PC-9 (cell line): ENCODE measurements at regions not wholly inside any gene's neighbourhood (a gene's known extent, or its start where the extent isn't known, plus 50 kb on each side); places are given as distances from the start of the nearest gene placed in this dataset.
"Not testable (repeated sequence)": the region's sequence is repeated elsewhere in the genome, so short reads cannot be mapped to it uniquely, and the experiment has no call there.

Experiments used
- CTCF ChIP-seq: fragments of 200-600 bp; sonication (generic); conservative IDR thresholded peaks from 2 replicates; pipeline ENCODE4 v1.6.1; 2017; ENCODE audit warnings: mixed run types, antibody characterized with exemption, mild to moderate bottlenecking, moderate library complexity
- EZH2 ChIP-seq: fragments of 200-600 bp; sonication (generic); IDR thresholded peaks from 2 replicates; pipeline ENCODE4 v1.8.0; 2017; ENCODE audit warnings: antibody characterized with exemption, low read depth

DNA sequence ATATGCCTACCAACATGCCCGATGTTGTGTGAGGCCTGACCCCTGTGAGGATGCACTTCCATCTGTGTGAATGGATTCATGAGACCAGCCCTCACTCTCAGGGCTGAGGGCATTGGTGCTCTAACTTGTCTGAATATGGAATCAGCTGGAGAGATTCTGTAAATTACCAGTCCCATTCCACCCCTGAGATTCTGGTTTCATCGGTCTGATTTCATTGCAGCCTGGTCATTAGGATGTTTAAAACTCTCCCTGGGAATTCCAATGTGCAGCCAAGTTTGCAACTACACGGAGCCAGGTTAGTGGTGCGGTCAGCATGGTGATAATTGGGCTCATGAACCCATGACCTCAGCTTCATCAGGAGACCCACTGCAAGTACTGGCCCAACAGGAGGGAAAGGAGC lies 51.4 kb upstream of the TP53BP2 start:
- TF ChIP-seq CTCF, EZH2: not testable (repeated sequence)
